AG09319 (cell line): ENCODE measurements at regions not wholly inside any gene's neighbourhood (a gene's known extent, or its start where the extent isn't known, plus 50 kb on each side); places are given as distances from the start of the nearest gene placed in this dataset.

Source experiments
- DNase-seq: peaks from one replicate; pipeline ENCODE4 v3.0.0-alpha.2; 2010; ENCODE audit warnings: low read depth; ENCODE audit errors: extremely low read depth
- CTCF ChIP-seq: IDR thresholded peaks from 2 replicates; pipeline ENCODE4 v1.5.1; 2011; ENCODE audit warnings: low read depth, mild to moderate bottlenecking, inconsistent platforms, low read length, moderate library complexity

DNA sequence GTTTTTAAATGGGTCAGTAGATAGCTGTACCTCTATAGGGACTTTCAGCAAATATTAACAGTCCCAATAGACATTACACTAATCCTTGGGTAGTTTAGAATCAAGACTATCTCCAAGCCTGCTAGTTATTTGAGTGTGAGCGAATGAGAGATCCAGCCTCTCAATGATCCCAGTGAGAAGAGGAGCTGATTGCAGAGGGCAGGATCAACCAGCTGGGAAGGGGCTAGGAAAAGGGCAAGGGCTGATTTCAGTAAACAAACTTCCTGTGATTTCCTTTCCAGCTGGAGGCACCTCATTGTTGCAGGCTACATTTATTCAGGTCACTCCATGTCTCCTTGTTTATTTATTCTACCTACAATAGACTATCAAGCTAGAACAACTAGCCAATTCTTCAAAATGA, 84.1 kb upstream of the CTNNA2 start:
- DNase-seq, result no peak
- no peak for TF ChIP-seq CTCF

DNA sequence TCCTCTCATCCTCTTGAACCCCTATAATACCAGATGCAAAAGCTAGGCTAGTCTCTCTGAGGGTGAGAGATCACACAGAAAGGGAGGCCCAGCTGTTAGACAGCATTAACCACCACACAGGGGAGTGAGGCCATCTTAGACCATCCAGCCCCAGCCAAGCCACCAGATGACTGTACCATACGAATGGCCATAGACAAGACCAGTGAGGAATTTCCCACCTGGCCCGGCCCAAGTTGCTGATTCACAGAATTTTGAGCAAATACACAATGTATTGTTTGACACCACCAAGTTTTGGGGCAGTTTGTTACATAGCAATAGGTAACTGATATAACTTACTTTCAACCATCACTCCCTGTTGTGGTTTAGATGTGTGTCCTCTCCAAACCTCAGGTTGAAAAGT, 98.2 kb upstream of the CTNNA2 start:
- DNase-seq, result no peak

DNA sequence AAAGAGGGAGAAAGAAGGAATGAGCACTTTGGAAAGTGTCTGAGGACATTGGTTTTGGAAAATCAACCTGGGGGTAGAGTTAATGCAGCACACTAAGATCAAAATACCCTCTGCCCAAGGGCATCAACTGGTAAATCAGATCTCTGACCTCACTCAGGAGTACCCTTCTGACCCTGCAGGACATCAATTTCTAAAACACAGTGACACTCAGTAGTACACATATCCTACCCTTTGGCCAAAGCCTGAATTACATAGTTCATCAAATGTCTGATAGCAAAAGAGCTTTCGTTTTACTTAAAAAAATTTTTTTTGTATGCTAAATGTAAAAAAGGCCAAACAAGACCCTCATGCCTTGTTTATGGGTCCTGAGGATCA, 118.4 kb upstream of the CTNNA2 start:
- DNase-seq, result no peak
- no peak for TF ChIP-seq CTCF

More for the DNA sequence above, 98.2 kb upstream of the CTNNA2 start:
- no peak for TF ChIP-seq CTCF

GRCh38 chr2:79393806-79394484, 118.9 kb upstream of the CTNNA2 start:
- no peak for TF ChIP-seq CTCF

DNA sequence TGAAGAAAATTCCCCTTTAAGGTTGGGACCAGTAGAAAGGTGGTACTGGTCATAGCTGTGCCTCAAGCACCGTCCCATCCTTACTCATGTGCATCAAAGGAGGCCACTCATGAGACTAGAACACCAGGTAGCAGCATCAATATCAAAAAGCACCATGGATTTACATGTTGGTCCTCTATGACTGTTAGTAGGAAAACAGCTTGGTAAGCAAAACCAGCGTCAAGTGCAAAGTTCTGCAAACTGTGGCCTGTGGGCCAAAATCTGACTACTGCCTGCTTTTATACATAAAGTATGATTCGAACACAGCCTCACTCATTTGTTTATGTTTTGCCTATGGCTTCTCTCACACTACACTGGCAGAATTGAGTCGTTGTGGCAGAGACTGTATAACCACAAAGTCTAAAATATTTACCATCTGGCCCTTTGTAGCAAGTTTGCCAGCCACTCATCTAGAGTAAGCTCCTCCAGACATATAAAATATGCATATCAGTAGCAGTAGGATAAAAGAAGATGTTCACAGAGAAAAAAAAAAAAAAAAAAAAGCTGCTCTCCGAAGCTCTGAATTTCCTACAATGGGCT, 119.7 kb upstream of the CTNNA2 start:
- no peak for TF ChIP-seq CTCF
- DNase-seq, result no peak

More at GRCh38 chr2:79393806-79394484, 118.9 kb upstream of the CTNNA2 start:
- DNase-seq, result no peak

- TF ChIP-seq CTCF, result no peak
- DNase-seq, result no peak
Observed at GRCh38 chr2:79389481-79389880, 123.4 kb upstream of the CTNNA2 start.

DNA sequence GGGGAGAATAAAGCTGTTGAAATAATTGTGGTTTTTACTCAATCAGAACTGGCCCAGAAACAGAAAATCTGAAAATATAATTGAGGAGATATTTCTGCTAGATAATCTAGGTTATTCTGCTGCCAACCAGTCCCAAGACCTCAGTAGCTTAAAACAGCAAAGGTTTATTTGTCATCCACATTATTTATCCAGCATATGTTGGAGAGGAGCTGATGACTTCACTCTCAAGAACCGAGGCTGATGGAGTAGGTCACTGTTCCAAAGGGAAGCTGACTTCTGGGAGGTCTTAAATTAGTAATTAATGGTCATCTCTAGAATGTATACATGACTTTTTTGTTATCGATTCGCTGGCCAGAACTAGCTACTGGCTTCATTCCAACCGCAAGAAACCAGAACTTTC, 124.8 kb upstream of the CTNNA2 start:
- no peak for DNase-seq
- TF ChIP-seq CTCF, result no peak
